Lower leg skin (tissue), 4 donors: ENCODE measurements at regions not wholly inside any gene's neighbourhood (a gene's known extent, or its start where the extent isn't known, plus 50 kb on each side); places are given as distances from the start of the nearest gene placed in this dataset.
"Not testable (repeated sequence)": the region's sequence is repeated elsewhere in the genome, so short reads cannot be mapped to it uniquely, and the experiment has no call there.

Source experiments
- DNase-seq, 2 donors: peaks; one replicate each; pipeline ENCODE4 v3.0.0-alpha.2; 2019; ENCODE audit warnings: low spot score in 2 of 2
- H3K4me3 ChIP-seq: fragments of 200-600 bp; sonication (generic); 2 replicates; pipeline ENCODE4 v1.5.1; 2017; ENCODE audit warnings: mild to moderate bottlenecking, low read depth; ENCODE audit not compliant: poor library complexity, severe bottlenecking
- CTCF ChIP-seq, 3 donors: fragments of 450-650 bp; IDR thresholded peaks; one replicate each; pipeline ENCODE4 v1.5.1; 2016; ENCODE audit warnings: antibody characterized with exemption in 3 of 3, mild to moderate bottlenecking in 3 of 3, moderate library complexity in 2 of 3
- POLR2A ChIP-seq, 2 donors: fragments of 450-650 bp; IDR thresholded peaks; one replicate each; pipeline ENCODE4 v1.6.1; 2016 to 2017; ENCODE audit warnings: antibody characterized with exemption in 2 of 2, mild to moderate bottlenecking in 1 of 2, moderate library complexity in 1 of 2
- WGBS, 2 donors: methylation state at CpG; one replicate each; pipeline ENCODE4 v1.1.5; 2018; 5-methylcytosine and 5-hydroxymethylcytosine counted together
- intact Hi-C: fragments of 100-400 bp; cut with DNase I; formaldehyde crosslinking; loops from one replicate; pipeline ENCODE4 v1.15.0; 2023; ENCODE audit warnings: low total_unique reads

- no peak overlapping the region for H3K4me3 ChIP-seq
- intact Hi-C loops: no loop called here
- DNase-seq: no peak
- TF ChIP-seq POLR2A (IDR thresholded peaks at IDR 0.05): no peak
- TF ChIP-seq CTCF (IDR thresholded peaks at IDR 0.05): no peak
- 95 to 100% methylated on average over 1 of the region's 1 CpG for WGBS, 2 donors
Observed at GRCh38 chr4:19155568-19155967, 1096.1 kb upstream of the SLIT2 start.

- DNase-seq, H3K4me3 ChIP-seq, intact Hi-C loops: not testable (repeated sequence)
- 94 to 95% methylated on average over 5 of the region's 5 CpGs for WGBS, 2 donors
Observed at GRCh38 chr4:19154267-19154666, 1097.4 kb upstream of the SLIT2 start.

- no peak overlapping the region for H3K4me3 ChIP-seq
- WGBS, 2 donors: 72 to 82% methylated on average over 2 of the region's 2 CpGs
- TF ChIP-seq CTCF (IDR thresholded peaks at IDR 0.05) (no peak), POLR2A (IDR thresholded peaks at IDR 0.05) (no peak)
- no peak for DNase-seq
- intact Hi-C loops: no loop called here
Observed at GRCh38 chr4:19152264-19152663, 1099.4 kb upstream of the SLIT2 start.

GRCh38 chr4:19151684-19152083, 1100.0 kb upstream of the SLIT2 start:
- 83% methylated on average over 1 of the region's 1 CpG for WGBS, 2 donors
- TF ChIP-seq POLR2A (IDR thresholded peaks at IDR 0.05) (no peak), CTCF (IDR thresholded peaks at IDR 0.05) (no peak)
- intact Hi-C loops: no loop called here
- DNase-seq: no peak
- no peak overlapping the region for H3K4me3 ChIP-seq

GRCh38 chr4:19146038-19146437, 1105.7 kb upstream of the SLIT2 start:
- TF ChIP-seq POLR2A (IDR thresholded peaks at IDR 0.05) (no peak), CTCF (IDR thresholded peaks at IDR 0.05) (no peak)
- DNase-seq: no peak
- 81 to 85% methylated on average over 3 of the region's 3 CpGs for WGBS, 2 donors
- no peak overlapping the region for H3K4me3 ChIP-seq
- intact Hi-C loops: no loop called here

- no peak for DNase-seq
- intact Hi-C loops: no loop called here
- no peak overlapping the region for H3K4me3 ChIP-seq
- WGBS, 2 donors: 89 to 91% methylated on average over 1 of the region's 1 CpG
- TF ChIP-seq POLR2A (IDR thresholded peaks at IDR 0.05) (no peak), CTCF (IDR thresholded peaks at IDR 0.05) (no peak)
Observed at GRCh38 chr4:19135895-19136633, 1114.5 kb upstream of the LCORL start.
